ENCODE measurements at regions not wholly inside any gene's neighbourhood (a gene's known extent, or its start where the extent isn't known, plus 50 kb on each side); places are given as distances from the start of the nearest gene placed in this dataset.

- Histone ChIP-seq H3F3A (replicated peaks; ENCODE audit: low read depth) (no peaks in the 10 kb centered on the region), H3K79me2 (replicated peaks; ENCODE audit: insufficient read depth) (no peaks in the 10 kb centered on the region), H3K4me2 (no peak overlapping the region), H3K4me3 (no peak overlapping the region), H2AFZ (no peak overlapping the region), H3K27me3 (ENCODE audit: insufficient read depth) (no peaks in the 10 kb centered on the region), H3K9me2 (ENCODE audit: insufficient read depth) (no peaks in the 10 kb centered on the region), H3K36me3 (ENCODE audit: insufficient read depth) (no peaks in the 10 kb centered on the region), H3K4me1 (ENCODE audit: insufficient read depth) (no peaks in the 10 kb centered on the region), H3K27ac (ENCODE audit: low read depth) (no peak overlapping the region), H4K20me1 (replicated peaks; ENCODE audit: insufficient read depth) (no peaks in the 10 kb centered on the region)
- no peak for DNase-seq (ENCODE audit: low spot score)
- H3K4me1 Mint-ChIP-seq = peaks cover 8% of the 10 kb centered on the region
- H3K9me3 Mint-ChIP-seq = no peaks in the 10 kb centered on the region
- no peaks in the 10 kb centered on the region for H3K36me3 Mint-ChIP-seq (ENCODE audit: low read depth)
- no peak overlapping the region for H3K27ac Mint-ChIP-seq
- no peak overlapping the region for H3K4me3 Mint-ChIP-seq
- H3K27me3 Mint-ChIP-seq (ENCODE audit: insufficient read depth, low read depth, poor library complexity) = peaks cover 3% of the 10 kb centered on the region
- no peak for ATAC-seq
- TF ChIP-seq EZH2 (IDR thresholded peaks at IDR 0.05; ENCODE audit: low read depth, unreplicated experiment) = no peak
These were observed 260.1 kb upstream of the CCDC54 start for GRCh38 chr3:107117156-107117555.

DNA sequence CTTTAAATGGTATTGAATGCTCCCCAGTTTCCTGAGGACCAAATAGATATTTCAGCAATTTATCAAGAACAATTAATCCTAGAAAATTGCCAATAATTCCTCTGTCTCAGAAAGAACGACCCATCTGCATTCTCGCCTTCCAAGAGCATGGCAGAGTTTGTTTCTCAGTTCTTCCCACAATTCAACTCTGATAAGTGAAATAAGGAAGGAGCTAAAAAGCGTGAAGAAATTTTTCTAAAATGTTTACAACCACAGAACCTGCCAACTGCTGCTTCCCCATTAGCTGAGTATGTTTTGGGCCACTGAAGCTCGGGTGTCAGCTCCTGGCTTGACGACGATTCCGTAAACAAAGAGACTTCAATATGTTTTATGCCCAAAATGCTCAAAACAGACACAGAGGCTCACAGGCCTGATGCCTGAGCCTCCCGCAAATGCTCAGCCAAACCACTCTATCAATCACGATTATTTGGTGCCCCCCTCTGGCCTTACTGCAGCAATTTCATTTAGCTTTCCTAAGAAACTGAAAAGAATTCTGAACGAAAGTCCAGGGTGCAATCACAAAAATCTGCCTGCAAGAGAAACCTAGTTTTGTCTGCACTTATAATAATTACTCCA lies 259.2 kb upstream of the CCDC54 start:
- Histone ChIP-seq H3K4me2 (no peak overlapping the region), H3K9me2 (ENCODE audit: insufficient read depth) (no peaks in the 10 kb centered on the region), H3K4me3 (no peak overlapping the region), H3K36me3 (ENCODE audit: insufficient read depth) (no peaks in the 10 kb centered on the region), H3K27me3 (ENCODE audit: insufficient read depth) (no peaks in the 10 kb centered on the region), H3K4me1 (ENCODE audit: insufficient read depth) (no peaks in the 10 kb centered on the region), H4K20me1 (replicated peaks; ENCODE audit: insufficient read depth) (no peaks in the 10 kb centered on the region), H2AFZ (peak overlapping the region; percentile 74; the same call in 1 of the 2 replicates), H3F3A (replicated peaks; ENCODE audit: low read depth) (no peaks in the 10 kb centered on the region), H3K27ac (ENCODE audit: low read depth) (no peak overlapping the region), H3K79me2 (replicated peaks; ENCODE audit: insufficient read depth) (no peaks in the 10 kb centered on the region)
- TF ChIP-seq NANOG (IDR thresholded peaks at IDR 0.05; ENCODE audit: borderline replicate concordance) = no peak
- TF ChIP-seq CTCF (conservative IDR thresholded peaks at IDR 0.05; ENCODE audit: low read depth in 2 of 2) = peak; percentile 86
- no peak for TF ChIP-seq POLR2AphosphoS5 (IDR thresholded peaks at IDR 0.05; ENCODE audit: low read depth)
- H3K36me3 Mint-ChIP-seq (ENCODE audit: low read depth) = no peaks in the 10 kb centered on the region
- ATAC-seq (peak; percentile 92), DNase-seq (ENCODE audit: low spot score) (peak; percentile 86)
- no peak overlapping the region for H3K4me3 Mint-ChIP-seq
- H3K27ac Mint-ChIP-seq = peak overlapping the region; percentile 60; the same call in 1 of the 2 replicates
- peaks cover 3% of the 10 kb centered on the region for H3K27me3 Mint-ChIP-seq (ENCODE audit: insufficient read depth, low read depth, poor library complexity)
- H3K4me1 Mint-ChIP-seq = peaks cover 8% of the 10 kb centered on the region
- H3K9me3 Mint-ChIP-seq = no peaks in the 10 kb centered on the region

DNA sequence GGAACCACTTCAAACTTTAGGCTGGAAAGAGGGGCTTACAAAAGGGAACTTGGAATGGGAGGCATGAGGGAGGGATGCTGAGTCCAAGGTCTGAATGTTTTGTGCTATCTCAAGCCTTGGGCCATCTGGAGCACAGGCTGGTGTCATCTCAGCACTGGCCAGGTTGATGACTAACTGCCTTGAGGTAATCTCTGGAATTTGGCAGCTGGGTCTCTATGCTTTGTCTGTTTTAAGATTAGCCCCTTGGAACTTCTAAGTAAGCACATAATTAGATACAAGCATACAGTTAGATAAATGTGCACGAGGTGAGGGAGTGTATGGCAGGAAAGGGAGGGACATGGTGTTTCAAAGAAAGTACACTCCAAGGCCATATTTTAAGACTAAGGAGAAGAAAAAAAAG lies 252.4 kb upstream of the CCDC54 start:
- no peaks in the 10 kb centered on the region for H3K4me1 Mint-ChIP-seq
- no peaks in the 10 kb centered on the region for H3K9me2 ChIP-seq (ENCODE audit: insufficient read depth)
- ATAC-seq (no peak), DNase-seq (ENCODE audit: low spot score) (no peak)
- H3K9me3 Mint-ChIP-seq = no peaks in the 10 kb centered on the region
- H3K79me2 ChIP-seq (replicated peaks; ENCODE audit: insufficient read depth) = no peaks in the 10 kb centered on the region
- H3K36me3 ChIP-seq (ENCODE audit: insufficient read depth) = no peaks in the 10 kb centered on the region
- H3K4me2 ChIP-seq = no peak overlapping the region
- no peaks in the 10 kb centered on the region for H4K20me1 ChIP-seq (replicated peaks; ENCODE audit: insufficient read depth)
- no peaks in the 10 kb centered on the region for H3K4me1 ChIP-seq (ENCODE audit: insufficient read depth)
- peak overlapping the region; percentile 56; the same call in 1 of the 2 replicates for H2AFZ ChIP-seq
- no peaks in the 10 kb centered on the region for H3K27me3 Mint-ChIP-seq (ENCODE audit: insufficient read depth, low read depth, poor library complexity)
- no peak overlapping the region for H3K27ac ChIP-seq (ENCODE audit: low read depth)
- H3K27me3 ChIP-seq (ENCODE audit: insufficient read depth) = no peaks in the 10 kb centered on the region
- H3K27ac Mint-ChIP-seq = no peak overlapping the region
- H3K4me3 Mint-ChIP-seq = no peak overlapping the region
- H3K4me3 ChIP-seq = no peak overlapping the region
- H3F3A ChIP-seq (replicated peaks; ENCODE audit: low read depth) = no peaks in the 10 kb centered on the region
- H3K36me3 Mint-ChIP-seq (ENCODE audit: low read depth) = no peaks in the 10 kb centered on the region
- TF ChIP-seq NANOG (IDR thresholded peaks at IDR 0.05; ENCODE audit: borderline replicate concordance) (no peak), ZNF114 (CRISPR knock-in tag; IDR thresholded peaks at IDR 0.05) (no peak), ZNF331 (CRISPR knock-in tag; IDR thresholded peaks at IDR 0.05; ENCODE audit: low read depth) (no peak), CREB1 (CRISPR knock-in tag; IDR thresholded peaks at IDR 0.05; ENCODE audit: low read depth) (no peak), JUNB (IDR thresholded peaks at IDR 0.05; ENCODE audit: unreplicated experiment) (no peak), EZH2phosphoT487 (IDR thresholded peaks at IDR 0.05; ENCODE audit: unreplicated experiment) (no peak), CTCF (conservative IDR thresholded peaks at IDR 0.05; ENCODE audit: low read depth in 2 of 2) (no peak), POLR2AphosphoS5 (IDR thresholded peaks at IDR 0.05; ENCODE audit: low read depth) (no peak), EZH2 (IDR thresholded peaks at IDR 0.05; ENCODE audit: low read depth, unreplicated experiment) (no peak)

Measured in GM23338 (cell line).